ENCODE measurements at regions not wholly inside any gene's neighbourhood (a gene's known extent, or its start where the extent isn't known, plus 50 kb on each side); places are given as distances from the start of the nearest gene placed in this dataset.

GRCh38 chr13:34847766-34848165 lies 94.3 kb upstream of the NBEA start:
- DNase-seq (ENCODE audit: extremely low read depth in 1 of 2, low read depth in 1 of 2), result no peak

DNA sequence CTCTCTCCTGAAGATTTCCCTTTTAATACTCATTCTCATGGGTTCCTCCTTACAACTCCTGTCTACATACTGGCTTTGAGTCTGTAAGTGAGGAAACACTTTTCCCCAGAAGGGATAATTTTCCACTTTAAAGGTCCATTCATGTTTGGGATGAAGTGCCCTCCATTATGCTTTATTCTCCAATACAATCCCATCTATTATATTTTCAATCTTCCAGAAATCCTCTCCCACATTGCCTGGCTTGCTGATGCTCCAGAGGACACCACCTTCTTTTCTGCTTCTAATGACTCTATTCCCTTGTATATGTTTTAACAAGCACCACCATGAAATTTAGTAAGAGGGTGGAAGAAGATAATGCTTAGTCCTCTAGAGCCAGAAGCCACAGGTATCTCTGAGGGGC lies 92.7 kb upstream of the NBEA start:
- no peak for DNase-seq (ENCODE audit: extremely low read depth in 1 of 2, low read depth in 1 of 2)

DNA sequence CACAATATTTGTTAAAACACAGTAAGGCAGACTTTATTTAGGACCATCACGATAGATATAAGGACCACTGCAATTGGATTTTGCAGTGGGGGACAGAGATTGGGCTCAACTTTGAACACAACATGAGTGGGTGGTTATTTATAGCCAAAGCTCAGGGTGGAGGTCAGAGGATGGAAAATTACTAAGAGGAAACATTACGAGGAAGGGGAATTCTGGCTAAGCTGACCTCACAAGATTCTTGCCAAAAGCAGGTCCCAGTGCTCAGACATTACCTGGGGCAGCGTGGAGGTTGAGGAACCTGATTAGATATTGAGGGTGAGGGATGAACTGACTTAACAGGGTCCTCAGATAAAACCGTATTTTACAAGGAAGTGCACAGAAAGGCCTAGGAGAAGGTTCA lies 88.9 kb upstream of the NBEA start:
- DNase-seq (ENCODE audit: extremely low read depth in 1 of 2, low read depth in 1 of 2), result no peak

DNA sequence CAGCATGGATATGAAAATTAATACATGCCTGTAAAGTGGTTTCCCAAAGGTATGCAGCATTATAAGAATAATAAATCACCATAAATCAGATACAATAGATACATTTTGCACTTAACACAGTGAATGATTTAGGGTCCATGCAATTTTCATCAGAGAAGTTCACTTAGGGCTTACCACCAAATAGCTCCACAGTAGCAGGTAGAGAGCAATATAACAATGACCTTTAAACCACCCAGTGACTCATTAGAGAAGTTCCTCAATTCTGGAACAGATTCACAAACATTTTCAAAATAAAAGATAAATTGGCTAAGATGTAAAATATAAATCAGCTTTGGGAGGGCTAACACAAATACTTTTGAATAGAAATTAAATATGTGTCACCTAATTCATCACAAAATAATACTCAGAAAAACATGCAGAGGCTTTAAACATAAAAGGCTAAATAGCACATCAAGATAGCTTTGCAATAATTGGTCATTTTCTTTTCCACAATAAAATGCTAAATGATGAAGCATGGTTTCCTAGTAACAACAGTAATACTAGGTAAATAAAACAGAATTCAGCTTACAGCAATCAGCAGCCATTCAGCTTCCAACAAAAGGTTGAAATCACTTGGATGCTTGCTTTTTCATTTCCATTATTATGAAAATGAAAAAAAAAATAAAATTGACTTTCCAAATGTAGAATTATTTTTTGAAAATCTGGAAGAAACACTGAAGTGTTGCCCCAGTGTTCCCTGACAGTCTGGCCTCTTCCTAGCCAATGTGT lies 84.3 kb upstream of the NBEA start:
- no peak for DNase-seq (ENCODE audit: extremely low read depth in 1 of 2, low read depth in 1 of 2)

DNA sequence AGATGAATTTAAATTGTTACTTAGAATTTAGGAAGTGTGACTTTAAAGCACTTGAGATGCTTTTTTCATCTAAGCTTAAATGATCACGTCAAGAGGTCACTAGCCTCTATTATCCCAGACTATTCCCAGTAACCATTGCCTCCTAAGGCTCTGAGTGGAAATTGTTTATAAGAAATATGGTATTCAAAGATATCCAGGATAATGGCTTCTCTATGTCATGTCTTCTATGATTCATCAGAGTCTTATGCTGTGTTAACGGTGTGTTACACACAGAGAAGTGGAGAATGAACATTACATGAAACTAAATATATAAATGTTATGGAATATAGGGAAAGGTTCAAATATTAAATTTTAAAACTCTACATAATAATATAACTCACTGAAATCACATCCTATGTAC lies 79.8 kb upstream of the NBEA start:
- DNase-seq (ENCODE audit: extremely low read depth in 1 of 2, low read depth in 1 of 2), result no peak

DNA sequence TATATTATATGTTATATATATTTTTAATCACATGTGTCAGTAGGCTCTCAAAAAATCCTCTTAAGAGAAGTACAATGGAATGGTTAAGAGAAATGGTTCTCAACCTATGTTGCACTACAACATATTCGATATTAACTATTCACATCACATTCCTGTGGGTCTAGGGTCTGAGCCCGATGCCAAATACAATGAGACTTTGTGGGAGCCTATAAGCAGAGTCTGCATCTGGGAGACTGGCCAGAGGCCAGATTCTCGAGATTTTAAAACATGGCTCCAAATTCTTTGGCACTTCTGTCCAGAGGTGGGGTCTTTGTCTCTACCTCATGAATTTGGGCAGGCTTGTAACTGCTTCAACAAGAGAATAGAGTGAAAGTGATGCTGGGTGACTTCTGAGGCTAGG lies 79.4 kb upstream of the NBEA start:
- DNase-seq (ENCODE audit: extremely low read depth in 1 of 2, low read depth in 1 of 2), result no peak

DNA sequence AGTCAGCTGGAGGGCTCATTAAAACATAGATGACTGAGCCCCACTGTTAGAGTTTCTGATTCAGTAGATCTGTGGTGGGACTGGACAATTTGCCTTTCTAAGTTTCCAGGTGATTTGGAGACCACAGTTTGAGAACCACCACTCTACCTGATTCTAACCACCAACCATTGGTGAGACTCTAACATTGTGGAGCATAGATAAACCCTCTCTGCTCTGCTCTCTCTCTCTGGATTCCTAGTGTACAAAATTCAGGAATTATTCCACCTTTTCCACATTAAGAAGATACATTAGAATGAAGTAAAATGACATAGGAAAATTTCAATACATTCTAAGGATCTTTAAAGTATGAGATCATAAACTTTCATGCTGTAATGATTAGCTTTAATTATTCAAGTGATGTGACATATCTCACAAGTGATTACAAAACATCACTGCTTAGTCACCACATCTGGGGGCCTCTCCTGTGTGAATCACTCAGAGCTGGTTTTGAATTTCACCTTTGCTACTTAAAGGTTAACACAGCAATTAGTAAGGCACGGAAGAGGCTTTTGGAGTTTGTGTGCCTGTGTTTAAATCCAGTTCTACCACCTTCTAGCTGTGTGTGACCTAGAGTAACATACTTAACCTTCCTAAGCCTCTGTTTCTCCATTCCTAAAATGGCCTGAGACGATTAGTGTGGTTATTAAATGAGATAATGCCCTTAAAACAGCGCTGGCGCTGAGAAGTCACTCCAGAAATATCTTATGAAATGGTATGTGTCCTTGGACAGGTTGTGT lies 78.5 kb upstream of the NBEA start:
- no peak for DNase-seq (ENCODE audit: extremely low read depth in 1 of 2, low read depth in 1 of 2)

DNA sequence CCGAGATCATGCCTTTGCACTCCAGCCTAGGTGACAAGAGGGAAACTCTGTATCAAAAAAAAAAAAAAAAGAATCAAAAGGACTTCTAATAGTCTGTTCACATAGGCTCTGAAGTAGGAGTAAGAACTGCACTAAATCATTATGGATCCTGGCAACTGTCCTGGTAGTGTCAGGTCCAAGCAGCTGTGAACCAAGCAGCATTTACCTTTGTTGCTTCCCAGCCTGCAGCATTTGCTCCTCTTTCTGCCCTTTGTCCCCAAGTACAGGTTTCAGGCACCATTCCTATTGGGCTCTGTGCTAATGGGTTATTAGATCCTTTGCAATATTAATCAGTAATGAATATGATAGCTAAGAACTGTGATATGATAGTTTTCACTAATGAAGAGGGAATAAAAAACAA lies 77.4 kb upstream of the NBEA start:
- no peak for DNase-seq (ENCODE audit: extremely low read depth in 1 of 2, low read depth in 1 of 2)

GRCh38 chr13:34867590-34867989 lies 74.5 kb upstream of the NBEA start:
- DNase-seq (ENCODE audit: extremely low read depth in 1 of 2, low read depth in 1 of 2), result no peak

- DNase-seq (ENCODE audit: extremely low read depth in 1 of 2, low read depth in 1 of 2), result no peak
These were observed 73.3 kb upstream of the NBEA start for GRCh38 chr13:34868733-34869132.

DNA sequence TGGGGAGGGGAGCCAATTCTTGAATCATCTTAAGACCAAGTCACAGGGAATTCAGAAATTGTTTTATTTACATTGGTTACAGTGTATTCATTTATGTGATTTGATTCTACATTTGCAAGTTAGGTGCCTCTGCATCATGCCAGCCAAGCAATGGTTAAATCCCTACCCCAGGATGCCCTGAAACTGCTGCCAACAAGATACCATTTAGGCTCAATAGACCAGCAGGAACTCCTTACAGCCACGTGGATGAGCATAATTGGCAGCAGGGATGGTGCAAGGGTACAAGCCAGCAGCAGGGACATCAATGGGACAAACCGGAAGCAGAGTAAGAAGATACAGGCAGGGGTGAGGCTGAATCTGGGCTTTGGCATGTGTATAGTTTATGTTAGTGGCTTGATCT lies 72.4 kb upstream of the NBEA start:
- no peak for DNase-seq (ENCODE audit: extremely low read depth in 1 of 2, low read depth in 1 of 2)

DNA sequence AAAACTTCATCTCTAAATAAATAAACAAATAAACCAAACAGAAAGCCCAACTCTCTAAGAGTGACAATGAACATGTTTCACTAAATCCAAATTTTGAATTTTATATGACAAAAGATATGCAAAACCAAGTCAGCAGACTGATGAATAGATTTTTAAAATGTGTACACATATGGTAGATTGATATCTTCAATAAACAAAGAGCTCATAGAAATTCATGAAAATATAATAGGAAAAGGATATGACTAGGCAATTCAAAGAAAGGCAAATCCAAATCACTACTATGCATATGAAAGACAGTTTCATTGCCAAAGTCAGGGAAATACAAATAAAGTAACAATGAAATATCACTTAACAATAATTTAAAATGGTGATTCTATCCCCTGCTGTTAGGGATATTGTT lies 63.7 kb upstream of the NBEA start:
- no peak for DNase-seq (ENCODE audit: extremely low read depth in 1 of 2, low read depth in 1 of 2)

GRCh38 chr13:34879851-34880250 lies 62.2 kb upstream of the NBEA start:
- DNase-seq (ENCODE audit: extremely low read depth in 1 of 2, low read depth in 1 of 2), result no peak

GRCh38 chr13:34881494-34881893 lies 60.6 kb upstream of the NBEA start:
- no peak for DNase-seq (ENCODE audit: extremely low read depth in 1 of 2, low read depth in 1 of 2)

- DNase-seq (ENCODE audit: extremely low read depth in 1 of 2, low read depth in 1 of 2), result no peak
These were observed 58.7 kb upstream of the NBEA start for GRCh38 chr13:34883396-34883795.

GRCh38 chr13:34884366-34884765 lies 57.7 kb upstream of the NBEA start:
- DNase-seq (ENCODE audit: extremely low read depth in 1 of 2, low read depth in 1 of 2), result no peak

DNA sequence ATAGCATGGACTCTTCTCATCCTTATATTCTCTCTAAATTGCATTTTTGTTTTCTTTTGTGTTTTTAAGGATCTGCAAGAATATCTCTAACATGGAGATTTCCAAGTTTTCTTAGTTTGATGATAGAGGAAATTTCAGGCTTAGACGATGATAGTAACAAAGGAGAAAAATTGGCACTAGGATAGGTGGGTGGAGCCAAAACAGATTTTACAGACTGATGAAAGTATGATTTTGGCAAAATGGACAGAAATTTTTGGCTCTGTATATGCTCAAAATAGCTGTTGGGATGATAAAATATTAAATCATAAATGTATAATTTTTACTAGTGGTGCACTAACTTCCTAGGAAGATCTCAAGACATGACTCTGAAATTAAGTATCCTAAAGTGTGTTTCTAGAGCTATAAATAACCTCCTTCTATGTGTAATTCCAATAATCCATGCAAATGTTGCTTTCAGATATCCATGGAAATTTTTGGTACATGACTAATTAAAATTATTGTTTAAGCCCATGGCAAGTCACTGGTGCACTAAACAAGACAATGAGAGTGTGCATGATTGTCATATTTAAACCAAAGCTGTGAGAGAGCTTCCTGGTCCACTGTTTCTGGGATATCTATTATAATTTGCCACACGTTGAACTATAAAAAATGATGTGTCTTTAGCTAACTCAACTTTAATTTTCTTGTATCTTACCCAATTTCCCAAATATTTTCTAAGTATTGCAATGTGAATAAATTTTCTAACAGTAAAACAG lies 55.8 kb upstream of the NBEA start:
- DNase-seq (ENCODE audit: extremely low read depth in 1 of 2, low read depth in 1 of 2), result no peak

GRCh38 chr13:34886987-34887386 lies 55.1 kb upstream of the NBEA start:
- no peak for DNase-seq (ENCODE audit: extremely low read depth in 1 of 2, low read depth in 1 of 2)

All from stimulated activated CD8-positive, alpha-beta memory T cell treated with anti-CD3 and anti-CD28 coated beads, Interleukin-7, amount 100 ng/mL, for 48 hours (primary cell).